RCC 7860 (cell line): ENCODE measurements at regions not wholly inside any gene's neighbourhood (a gene's known extent, or its start where the extent isn't known, plus 50 kb on each side); places are given as distances from the start of the nearest gene placed in this dataset.

ENCODE experiments used
- DNase-seq: peaks from one replicate; pipeline ENCODE4 v3.0.0-alpha.2; 2015; ENCODE audit warnings: low spot score
- FAIRE-seq: peaks from 2 replicates; lab custom pipeline; 2012; peaks lifted over from hg19 to GRCh38; lab: Jason Lieb, UNC

- no peak for FAIRE-seq
- no peak for DNase-seq
Observed at GRCh38 chr5:7329712-7330111, 66.2 kb upstream of the ADCY2 start.

GRCh38 chr5:7330256-7330655 lies 65.7 kb upstream of the ADCY2 start:
- FAIRE-seq (no peak), DNase-seq (no peak)

- no peak for FAIRE-seq
- DNase-seq: no peak
Observed at GRCh38 chr5:7331131-7331530, 64.8 kb upstream of the ADCY2 start.
